HG03442 (cell line): ENCODE measurements at regions not wholly inside any gene's neighbourhood (a gene's known extent, or its start where the extent isn't known, plus 50 kb on each side); places are given as distances from the start of the nearest gene placed in this dataset.

Experiments used
- ATAC-seq: cut with Tn5 transposase; IDR thresholded peaks from one replicate; pipeline ENCODE4 v1.9.1; 2021; ENCODE audit warnings: mild to moderate bottlenecking, moderate library complexity; ENCODE audit not compliant: unreplicated experiment

DNA sequence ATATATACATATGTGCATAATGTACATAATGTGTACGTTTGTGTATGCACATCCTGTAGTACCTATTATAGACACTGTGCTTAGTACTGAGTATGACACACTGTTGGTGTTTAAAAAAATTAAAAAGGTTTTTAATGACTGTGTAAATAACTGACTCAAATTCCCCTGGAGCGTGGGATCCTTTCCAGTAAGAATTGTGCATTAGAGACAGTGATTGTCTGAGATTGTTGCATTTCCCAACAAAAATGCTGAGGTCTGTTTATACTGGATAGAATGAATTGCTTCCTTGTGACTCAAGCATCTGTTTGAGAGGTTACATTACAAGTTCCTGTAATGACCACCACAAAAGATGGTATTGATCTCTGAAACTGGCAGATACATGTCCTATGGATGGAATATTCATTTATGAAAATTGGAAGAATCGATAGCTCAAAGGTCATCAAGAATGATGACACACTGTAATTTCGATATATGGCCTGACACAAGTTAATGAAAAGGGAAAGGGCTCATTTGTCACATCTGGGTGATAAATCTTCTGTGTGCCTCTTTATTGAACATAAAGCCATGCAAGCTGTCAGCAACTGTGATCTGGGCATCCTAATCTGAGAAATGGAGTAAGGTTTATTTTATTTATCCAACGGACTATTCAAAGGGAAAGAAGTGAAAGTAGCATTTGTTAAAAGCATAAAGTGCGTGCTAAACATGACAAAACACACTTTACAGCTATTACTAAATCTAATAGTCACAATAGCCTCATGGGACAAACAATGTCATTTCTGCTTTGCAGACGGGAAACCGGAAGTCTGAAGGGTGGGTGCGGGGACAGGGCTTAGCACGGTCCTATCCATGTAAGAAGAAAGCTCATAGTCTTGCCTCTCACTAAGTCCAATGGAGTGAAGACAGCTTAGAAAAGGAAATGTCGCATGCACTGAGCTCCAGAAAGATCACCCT lies 228.8 kb downstream of the CDH11 start:
- no peak for ATAC-seq

DNA sequence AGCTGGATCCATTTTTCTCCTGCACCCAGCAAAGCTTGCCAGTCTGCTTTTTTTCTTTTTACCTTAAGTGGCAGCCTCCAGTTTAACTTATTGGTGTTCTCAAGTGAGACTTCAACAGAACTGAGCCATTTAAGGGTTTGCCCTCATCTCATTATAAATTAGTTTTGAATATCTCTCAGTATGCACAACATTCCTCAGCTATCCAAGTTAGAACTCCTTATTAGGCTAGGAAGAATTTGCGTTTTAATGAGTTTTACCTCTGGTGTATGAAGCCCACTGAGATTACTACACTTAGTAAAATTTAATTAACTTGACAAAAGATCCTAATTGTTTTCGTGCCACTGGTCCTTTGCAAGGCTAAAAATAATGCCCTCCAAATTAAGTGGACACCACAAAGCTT lies 232.4 kb downstream of the CDH11 start:
- no peak for ATAC-seq

DNA sequence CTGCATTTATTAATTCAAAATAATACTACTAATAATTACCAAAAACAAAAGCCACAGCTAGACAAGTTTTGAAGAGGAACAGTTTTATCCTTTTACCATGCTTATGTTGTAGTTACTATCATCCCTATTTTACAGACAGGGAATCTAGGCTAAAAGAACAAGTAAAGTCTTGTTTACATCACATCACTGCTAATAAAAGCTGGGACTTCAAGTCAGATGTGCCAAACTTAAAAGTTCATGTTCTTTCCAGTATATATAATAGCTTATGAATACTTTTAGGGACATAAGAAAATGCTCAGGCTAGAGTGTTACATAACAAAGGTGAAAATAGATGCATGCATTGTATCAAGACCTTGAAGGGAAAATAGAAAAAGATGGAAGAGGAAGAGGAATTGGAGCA lies 234.2 kb downstream of the CDH11 start:
- ATAC-seq: no peak

DNA sequence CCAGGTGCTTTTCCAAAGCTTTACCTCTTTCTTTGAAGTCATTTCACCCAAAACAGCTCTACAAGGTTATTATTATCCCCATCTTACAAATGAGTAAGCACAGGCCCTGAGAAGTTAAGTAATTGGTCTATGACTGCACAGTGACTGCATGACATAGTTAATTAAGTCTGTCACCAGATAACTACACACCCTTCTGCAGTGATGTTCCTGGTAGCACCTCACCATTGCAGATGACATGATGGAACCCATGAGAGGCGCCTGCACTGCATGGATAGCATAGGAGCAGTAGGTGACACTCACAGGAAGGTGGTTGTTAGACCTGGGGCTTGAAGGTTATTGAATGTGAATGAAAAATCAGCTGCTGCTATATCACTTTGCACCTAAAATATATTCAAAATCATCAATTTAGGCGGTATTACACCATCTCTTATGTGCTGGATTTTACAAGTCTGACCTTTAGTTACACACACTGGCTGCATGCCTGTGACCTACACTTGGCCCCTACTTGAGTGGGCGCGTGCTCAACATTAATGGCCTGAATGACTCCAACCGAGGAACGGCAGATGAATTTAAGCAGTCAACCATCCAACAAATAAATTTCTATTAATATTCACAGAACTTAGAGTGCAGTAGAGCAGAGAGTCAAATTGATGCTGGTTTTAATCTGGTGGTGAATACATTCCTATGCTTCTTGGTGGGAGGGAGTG lies 239.6 kb downstream of the CDH11 start:
- ATAC-seq: no peak

DNA sequence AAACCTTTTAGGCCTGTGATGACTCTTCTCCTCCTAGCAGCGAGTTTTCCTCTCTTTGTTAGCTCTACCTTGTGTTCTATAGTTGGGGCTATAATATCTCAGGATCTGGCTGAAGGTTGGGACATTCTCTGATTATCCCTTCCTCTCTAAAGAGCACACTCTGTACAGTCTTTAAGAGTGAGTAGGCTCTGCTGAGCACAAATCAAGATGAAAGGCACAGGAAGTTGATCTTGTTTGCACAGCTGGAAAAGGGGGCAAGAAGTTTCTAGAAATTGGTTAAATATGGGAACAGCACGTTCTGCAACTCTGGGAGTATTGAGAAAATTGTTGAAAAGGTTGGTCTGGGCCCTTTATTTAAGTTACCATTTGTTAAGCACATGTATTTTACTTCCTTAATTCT lies 240.9 kb downstream of the CDH11 start:
- ATAC-seq: no peak

DNA sequence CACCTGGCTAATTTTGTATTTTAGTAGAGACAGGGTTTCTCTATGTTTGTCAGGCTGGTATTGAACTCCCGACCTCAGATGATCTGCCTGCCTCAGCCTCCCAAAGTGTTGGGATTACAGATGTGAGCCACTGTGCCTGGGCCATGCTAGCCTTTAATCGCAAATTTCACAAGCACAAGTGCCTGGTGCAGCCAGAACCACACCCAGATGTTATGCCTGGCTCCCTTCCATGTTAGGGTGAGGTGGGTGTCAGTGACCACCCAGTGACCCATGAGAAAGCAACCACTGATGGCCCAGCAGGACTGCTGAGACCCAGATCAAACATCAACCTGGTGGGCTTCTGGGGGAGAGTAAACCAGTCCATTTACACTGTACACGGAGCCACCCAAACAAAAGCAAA lies 241.9 kb downstream of the CDH11 start:
- no peak for ATAC-seq

DNA sequence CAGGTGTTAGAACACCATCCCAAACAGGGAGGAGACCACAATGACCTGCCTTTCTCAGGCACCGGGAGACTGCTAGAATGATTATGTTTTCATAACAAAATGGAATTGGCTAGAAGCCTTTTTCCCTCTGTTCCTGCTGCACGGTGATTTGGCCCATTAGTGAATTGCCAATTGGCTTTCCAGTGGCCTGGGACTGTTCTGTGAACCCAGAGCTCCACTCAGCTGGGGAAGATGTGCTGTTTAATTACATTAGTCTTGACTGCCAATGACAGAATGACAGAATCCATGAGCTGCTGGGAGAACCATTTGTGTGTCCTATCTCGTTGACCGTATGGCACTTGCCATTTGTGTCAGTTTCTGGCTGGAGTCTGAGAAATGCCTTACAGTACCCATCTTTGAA lies 242.9 kb downstream of the CDH11 start:
- no peak for ATAC-seq

DNA sequence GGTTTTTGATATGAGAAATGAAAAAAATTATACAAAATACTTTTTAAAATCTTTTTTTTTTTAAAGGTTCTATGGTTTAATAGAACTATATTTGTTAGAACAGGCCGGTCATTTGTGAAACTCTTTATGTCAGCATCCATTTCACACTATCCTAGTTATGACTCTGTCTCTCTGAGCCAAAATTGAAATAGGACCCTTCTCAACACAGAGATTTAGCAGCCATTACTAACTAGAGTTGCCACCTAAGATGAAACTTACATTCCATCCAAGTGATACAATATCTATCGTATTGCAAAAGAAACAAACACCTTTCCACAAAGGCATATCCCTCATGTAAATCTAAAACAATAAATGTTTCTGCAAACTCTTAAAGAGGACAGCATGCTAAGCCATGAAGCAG lies 249.8 kb downstream of the CDH11 start:
- ATAC-seq: no peak

DNA sequence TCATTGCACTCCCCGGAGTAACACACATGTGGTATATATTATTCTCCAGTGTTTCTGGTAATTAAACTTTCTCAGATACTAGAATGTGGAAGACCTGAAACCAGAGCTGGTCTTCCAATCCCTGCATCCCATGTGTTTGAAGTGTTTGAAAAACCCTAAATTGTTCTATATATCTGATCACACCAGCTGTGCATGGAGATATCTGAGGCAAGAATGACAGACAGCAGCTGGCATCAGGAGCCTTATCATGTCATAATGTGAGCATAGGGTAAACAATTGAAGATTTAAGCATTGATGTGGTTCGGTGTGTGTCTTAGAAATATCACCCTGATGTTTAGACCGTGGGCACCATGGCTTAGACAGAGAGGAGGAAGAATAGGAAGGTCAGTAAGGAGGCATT lies 251.0 kb downstream of the CDH11 start:
- ATAC-seq: no peak

DNA sequence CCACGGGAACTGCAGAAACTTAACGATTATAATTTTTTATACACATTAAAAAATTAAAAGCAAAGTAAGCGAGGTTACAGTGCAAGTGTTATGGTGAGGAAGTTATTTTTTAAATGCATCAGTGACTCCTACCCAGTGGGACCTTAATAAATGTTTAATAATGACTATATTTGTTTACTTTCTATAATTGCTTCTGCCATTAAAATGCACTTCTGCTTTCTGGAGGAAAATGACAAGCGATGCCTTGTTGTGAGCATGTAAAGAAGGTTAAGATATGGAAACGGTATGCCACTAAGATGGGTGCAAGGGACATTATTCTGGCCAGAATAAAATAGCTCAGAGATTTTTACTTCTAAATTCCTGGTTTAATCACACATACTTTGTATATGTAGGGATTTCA lies 252.1 kb downstream of the CDH11 start:
- no peak for ATAC-seq

DNA sequence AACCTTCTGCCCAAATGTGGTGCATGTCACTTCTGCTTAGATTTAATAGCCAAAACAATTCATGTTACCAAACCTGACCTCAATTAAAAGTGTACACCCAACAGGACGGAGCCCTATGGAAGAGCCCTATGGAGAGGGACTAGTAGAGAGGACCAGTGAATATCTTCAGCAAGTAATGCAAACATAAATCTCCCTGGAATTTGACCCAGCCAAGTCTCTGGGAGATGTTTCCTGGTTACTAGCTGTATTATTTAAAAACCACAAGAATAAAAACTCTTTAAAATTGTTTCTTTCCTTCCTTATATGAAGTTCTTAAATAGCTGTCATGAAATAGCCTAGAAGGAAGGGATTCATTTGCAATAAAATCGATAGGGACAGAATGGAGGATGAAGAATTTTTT lies 255.8 kb downstream of the CDH11 start:
- ATAC-seq: no peak

DNA sequence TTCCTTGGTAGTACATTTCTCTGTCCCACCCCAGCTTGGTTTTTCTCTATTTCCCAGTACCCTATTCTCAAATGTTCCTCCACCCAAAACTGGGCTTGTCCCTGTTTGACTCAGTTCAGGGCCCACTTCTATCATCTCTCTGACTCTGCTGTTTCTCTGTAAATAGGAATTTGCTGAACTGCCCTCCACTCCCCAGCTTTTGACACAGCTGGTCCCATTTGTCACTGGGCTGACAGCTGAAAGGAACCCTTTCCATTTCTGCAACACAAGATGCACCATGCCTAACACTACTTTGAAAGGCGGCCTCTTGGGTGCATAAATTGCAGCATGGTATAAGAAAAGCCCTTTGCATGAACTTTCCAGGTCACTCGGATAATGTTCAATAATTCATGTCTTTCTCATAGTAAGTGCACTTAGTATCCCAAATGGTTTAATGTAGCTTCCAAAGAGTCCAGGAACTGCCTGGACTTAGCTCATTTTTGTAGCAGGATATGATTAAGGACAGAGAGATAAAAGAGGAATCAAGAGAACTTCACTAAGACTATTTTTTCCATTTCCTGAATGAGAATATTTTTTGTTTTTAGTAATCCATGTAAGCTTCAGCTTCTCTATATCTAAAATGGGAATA lies 256.7 kb downstream of the CDH11 start:
- ATAC-seq: no peak

DNA sequence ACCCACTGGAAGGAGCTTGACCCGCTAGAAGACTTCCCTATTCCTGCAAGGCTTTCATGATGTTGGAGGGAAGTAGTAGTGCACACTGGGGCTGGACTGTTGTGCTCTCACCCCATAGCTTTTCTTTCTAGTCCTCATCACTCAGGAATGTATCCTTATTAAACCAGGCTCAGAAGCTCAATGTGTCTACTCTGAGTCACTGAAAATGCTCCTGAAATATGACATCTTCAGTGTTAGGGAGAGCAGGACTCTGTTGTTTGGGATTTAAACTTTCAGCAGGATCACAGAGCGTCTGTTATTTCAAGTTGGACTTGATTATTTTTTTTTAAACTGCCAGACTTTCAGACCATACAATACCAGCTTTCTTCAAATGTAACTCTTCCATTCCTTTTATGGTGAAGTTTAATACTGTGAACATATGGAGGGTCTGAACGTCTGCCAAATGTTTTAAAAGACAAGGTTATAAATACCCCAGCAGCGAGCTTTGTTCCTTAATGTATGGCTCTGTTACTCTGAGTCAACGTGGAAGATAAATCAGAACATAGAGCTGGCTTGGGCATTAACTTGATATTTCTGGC lies 257.5 kb downstream of the CDH11 start:
- no peak for ATAC-seq

DNA sequence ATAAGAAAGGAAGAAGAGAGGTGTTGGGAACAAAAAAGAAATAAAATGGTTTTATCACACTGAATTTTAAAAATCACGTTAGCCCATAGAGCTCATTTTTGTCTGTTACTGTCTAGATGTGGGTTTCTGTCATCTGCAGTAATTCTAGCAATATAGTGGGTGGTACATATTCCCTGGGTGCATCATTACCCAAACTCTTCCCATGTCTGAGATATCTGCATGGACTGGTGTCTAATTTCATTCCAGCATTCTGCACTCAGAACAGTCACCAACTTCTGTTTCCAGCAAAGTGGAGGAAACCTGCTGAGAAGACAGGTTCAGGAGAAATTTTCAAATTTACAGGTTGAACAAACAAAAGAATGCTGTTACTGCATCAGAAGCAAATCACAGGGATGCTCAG lies 263.8 kb downstream of the CDH11 start:
- no peak for ATAC-seq

DNA sequence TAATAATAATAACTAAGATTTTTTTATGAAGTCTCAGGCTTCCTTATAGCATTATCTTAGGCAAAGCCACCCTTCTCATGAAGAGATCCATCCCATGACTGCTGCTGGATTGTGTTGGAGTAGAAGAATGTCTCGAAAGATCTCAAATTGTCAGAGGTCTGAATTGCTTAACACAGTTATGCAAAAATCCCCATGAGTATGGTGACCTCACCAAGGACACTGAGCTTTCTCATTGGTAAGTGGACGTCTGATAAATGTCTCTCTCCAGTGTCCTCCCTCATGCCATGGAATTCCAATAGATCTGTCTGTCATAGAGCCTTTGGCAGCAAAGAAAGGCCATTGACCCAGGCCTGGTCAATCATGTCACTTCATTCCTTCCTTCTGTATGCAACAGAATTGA lies 264.5 kb downstream of the CDH11 start:
- no peak for ATAC-seq

DNA sequence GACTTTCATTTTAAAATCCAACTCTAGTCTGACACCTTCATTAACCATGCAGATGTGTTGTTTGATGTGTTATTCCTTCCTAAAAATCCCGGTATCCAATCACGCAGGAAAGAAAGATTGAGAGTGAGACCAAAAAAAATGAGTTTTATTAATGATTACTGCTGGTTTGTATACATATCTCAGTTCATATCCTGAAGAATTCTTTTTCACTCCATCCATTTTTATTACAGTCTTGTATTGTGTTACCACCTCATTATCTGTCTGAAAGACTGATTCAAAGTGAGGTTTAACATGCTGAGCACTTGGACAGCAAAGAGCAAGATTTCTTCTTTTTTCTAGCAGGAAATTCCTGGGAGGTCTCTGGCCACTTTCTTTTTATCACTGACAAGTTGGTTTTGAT lies 268.3 kb downstream of the CDH11 start:
- ATAC-seq: no peak

DNA sequence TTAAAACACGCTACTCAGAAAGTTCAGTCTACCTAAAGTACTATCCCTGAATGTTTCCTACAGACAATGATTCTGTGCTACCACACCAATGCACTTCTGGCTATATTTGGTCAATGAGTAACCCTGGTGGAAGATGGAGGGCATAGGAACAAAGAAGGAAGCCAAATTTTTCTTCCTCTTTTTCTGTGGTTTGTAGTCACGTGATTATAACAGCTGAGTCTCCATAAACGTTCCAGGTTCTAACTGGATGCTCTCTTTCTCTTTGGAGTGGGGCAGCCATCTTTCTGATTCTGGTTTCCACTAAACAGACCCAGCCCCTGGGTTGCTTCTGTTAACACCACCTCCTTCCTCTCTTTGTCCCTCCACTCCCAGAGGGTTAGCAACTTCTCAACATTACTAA lies 274.9 kb downstream of the CDH11 start:
- ATAC-seq: no peak

DNA sequence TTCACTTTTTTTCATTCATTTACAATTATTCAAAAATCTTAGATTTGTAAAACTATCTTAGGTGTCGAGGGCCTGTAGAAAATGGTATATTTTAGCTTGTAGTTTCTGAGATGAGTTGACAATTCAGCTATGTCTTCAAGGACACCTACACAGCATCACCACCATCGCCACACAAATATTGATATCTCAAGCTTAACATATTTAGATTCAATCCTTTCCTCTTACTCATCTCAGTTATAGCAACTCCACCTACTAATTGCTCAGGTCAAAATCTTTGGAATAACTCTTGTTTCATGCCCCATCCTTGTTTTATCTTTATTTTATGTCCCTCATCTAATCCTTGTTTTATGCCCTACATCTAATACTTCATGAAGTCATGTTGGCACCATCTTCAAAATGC lies 276.8 kb downstream of the CDH11 start:
- ATAC-seq: no peak

DNA sequence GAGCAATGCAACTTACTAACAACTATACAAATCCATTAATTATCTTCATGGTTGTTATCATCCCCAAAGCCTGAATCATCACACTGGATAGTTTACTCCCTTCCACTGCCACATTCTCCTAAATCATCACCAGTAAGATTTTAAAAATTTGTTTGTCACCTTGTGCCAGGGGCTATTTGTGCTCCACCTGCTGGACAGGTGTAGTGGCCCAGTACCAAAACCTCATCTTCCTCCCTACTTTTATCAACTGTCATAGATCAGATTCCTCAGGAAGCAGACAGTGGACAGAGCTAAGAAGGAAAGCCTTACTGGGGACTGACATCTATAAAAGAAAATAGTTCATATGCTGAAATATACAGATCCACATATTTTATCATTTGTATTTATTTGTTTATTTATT lies 280.4 kb downstream of the CDH11 start:
- no peak for ATAC-seq

DNA sequence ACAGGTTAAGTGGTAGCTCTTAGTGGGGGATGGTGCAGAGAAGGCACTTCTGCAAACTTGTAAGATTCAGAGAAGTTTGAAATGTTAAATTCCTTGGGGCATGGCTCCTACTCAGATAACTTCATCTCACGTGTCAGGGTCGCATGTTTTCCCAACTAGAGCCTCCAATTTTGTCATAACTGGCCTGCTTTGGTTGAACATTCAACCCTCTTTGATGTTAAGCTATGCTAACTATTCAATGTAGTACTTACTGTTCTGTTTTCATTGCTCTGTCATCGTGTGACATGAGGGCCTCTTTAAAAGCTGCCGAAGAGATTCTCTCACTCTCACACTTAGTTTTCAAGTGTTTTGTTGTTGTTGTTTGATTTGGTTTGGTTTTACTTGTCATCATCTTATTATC lies 280.8 kb downstream of the CDH11 start:
- no peak for ATAC-seq

DNA sequence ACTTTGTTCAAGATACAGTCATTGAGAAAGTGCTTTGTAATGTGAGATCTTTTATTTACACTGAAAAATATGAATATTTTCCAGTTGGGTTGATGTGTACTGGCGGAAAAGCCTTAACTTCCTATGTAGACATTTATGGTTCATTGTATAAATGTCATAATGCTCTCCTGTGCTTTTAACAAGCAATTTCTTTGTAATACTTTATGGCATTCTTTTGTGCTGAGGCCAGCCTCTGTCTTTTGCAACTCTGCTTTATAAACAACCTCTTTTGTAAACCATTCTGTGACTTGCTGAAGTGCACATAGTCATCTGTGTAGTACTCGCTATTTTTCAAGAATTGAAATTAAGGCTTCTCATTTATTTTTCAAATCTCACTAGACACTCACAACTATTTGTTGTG lies 291.2 kb downstream of the CDH11 start:
- no peak for ATAC-seq

DNA sequence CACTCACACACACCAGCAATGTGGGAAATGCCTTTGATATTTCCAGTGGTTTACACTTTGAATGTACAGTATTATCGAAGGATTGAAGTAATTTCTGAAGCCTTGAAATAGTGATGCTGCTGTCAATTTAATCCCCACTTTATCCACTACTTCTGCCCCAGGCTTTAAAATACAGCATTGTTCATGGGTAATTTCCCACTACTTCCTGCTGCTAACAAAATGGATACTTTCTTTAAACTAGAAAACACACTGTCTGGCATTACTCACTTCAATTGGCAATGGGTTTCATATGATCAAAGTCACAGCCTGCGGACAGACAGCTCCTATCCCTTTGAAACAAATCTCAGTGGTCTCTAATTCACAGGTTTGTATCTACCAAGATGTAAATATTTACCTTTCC lies 292.2 kb downstream of the CDH11 start:
- no peak for ATAC-seq
